Neuron (in vitro differentiated cells): ENCODE measurements at regions not wholly inside any gene's neighbourhood (a gene's known extent, or its start where the extent isn't known, plus 50 kb on each side); places are given as distances from the start of the nearest gene placed in this dataset.

Experiments
- H2AFZ ChIP-seq: one replicate; pipeline ENCODE4 v1.6.1; 2013; ENCODE audit warnings: low read depth, mild to moderate bottlenecking, inconsistent platforms, low read length, moderate library complexity
- H3K27me3 ChIP-seq: one replicate; pipeline ENCODE4 v1.6.1; 2013; ENCODE audit warnings: low read length; ENCODE audit not compliant: insufficient read depth
- H3K36me3 ChIP-seq: one replicate; pipeline ENCODE4 v1.6.1; 2013; ENCODE audit warnings: low read length; ENCODE audit not compliant: insufficient read depth
- H3K4me1 ChIP-seq: one replicate; pipeline ENCODE4 v1.6.1; 2013; ENCODE audit warnings: low read length; ENCODE audit not compliant: insufficient read depth
- H3K4me3 ChIP-seq: 2 replicates; pipeline ENCODE4 v1.5.1; 2013; ENCODE audit warnings: mild to moderate bottlenecking, low read length, moderate library complexity
- H3K9me3 ChIP-seq: one replicate; pipeline ENCODE4 v1.6.1; 2013; ENCODE audit warnings: low read length

GRCh38 chr16:64162613-64163375 is 959.1 kb downstream of the CDH11 start:
- no peaks in the 10 kb centered on the region for H3K4me1 ChIP-seq
- H3K9me3 ChIP-seq = no peaks in the 10 kb centered on the region
- no peak overlapping the region for H3K4me3 ChIP-seq
- H2AFZ ChIP-seq = no peak overlapping the region
- no peaks in the 10 kb centered on the region for H3K27me3 ChIP-seq
- no peaks in the 10 kb centered on the region for H3K36me3 ChIP-seq

GRCh38 chr16:64159976-64160375 is 961.9 kb downstream of the CDH11 start:
- H3K36me3 ChIP-seq = no peaks in the 10 kb centered on the region
- no peaks in the 10 kb centered on the region for H3K4me1 ChIP-seq
- no peaks in the 10 kb centered on the region for H3K9me3 ChIP-seq
- H3K4me3 ChIP-seq = no peak overlapping the region
- H3K27me3 ChIP-seq = no peaks in the 10 kb centered on the region
- no peak overlapping the region for H2AFZ ChIP-seq

- no peaks in the 10 kb centered on the region for H3K4me1 ChIP-seq
- H3K4me3 ChIP-seq = no peak overlapping the region
- no peaks in the 10 kb centered on the region for H3K9me3 ChIP-seq
- no peaks in the 10 kb centered on the region for H3K36me3 ChIP-seq
- H3K27me3 ChIP-seq = no peaks in the 10 kb centered on the region
- no peak overlapping the region for H2AFZ ChIP-seq
These were observed 962.8 kb downstream of the CDH11 start for GRCh38 chr16:64158941-64159588.

DNA sequence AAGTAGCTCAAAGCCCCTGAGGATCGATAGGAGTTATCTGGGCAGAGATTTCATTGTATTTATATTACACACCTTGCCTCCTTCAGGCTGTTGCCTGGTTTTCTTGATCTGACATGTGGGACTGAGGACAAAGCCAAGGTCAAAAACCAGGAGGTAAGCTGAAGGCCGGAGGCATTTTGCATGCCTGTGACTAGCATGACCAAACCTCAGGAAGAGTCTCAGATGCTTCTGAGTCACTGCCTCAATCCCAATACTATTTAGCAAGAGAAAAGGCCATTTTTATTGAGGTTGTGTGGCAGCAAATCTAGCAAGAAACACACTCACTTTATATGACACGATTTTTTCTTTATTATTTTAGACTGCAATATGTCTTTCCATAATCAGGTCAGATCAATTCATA is 968.1 kb downstream of the CDH11 start:
- H3K27me3 ChIP-seq = no peaks in the 10 kb centered on the region
- no peak overlapping the region for H3K4me3 ChIP-seq
- no peaks in the 10 kb centered on the region for H3K9me3 ChIP-seq
- no peaks in the 10 kb centered on the region for H3K4me1 ChIP-seq
- H2AFZ ChIP-seq = no peak overlapping the region
- H3K36me3 ChIP-seq = no peaks in the 10 kb centered on the region

- Histone ChIP-seq H3K27me3 (no peaks in the 10 kb centered on the region), H3K4me3 (no peak overlapping the region), H3K9me3 (no peaks in the 10 kb centered on the region), H3K36me3 (no peaks in the 10 kb centered on the region), H2AFZ (no peak overlapping the region), H3K4me1 (no peaks in the 10 kb centered on the region)
These were observed 969.7 kb downstream of the CDH11 start for GRCh38 chr16:64151990-64152767.

DNA sequence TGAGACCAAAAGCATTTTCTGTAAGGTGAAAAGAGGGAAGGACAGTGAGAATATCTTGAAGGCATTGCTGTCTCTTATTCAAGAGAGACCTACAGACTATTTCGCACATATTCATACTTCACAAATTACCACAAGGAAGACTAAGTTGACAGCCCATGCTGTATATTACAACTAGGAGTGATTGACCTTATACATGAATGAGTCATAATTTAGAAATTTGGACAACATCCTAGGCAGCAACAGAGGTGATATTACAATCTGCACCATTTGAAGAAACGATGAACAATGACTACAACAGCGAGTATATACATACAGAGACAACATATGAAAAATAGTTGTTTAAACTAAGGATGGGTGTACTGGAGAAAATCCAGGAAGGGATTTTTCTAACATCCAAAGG is 971.7 kb downstream of the CDH11 start:
- Histone ChIP-seq H2AFZ (no peak overlapping the region), H3K4me1 (no peaks in the 10 kb centered on the region), H3K27me3 (no peaks in the 10 kb centered on the region), H3K36me3 (no peaks in the 10 kb centered on the region), H3K9me3 (no peaks in the 10 kb centered on the region), H3K4me3 (no peak overlapping the region)

- Histone ChIP-seq H3K36me3 (no peaks in the 10 kb centered on the region), H3K4me1 (no peaks in the 10 kb centered on the region), H2AFZ (no peak overlapping the region), H3K27me3 (no peaks in the 10 kb centered on the region), H3K4me3 (no peak overlapping the region), H3K9me3 (no peaks in the 10 kb centered on the region)
These were observed 972.1 kb downstream of the CDH11 start for GRCh38 chr16:64149756-64150155.

GRCh38 chr16:64148356-64148755 is 973.5 kb downstream of the CDH11 start:
- Histone ChIP-seq H3K9me3 (no peaks in the 10 kb centered on the region), H3K4me3 (no peak overlapping the region), H2AFZ (no peak overlapping the region), H3K36me3 (no peaks in the 10 kb centered on the region), H3K27me3 (no peaks in the 10 kb centered on the region), H3K4me1 (no peaks in the 10 kb centered on the region)

DNA sequence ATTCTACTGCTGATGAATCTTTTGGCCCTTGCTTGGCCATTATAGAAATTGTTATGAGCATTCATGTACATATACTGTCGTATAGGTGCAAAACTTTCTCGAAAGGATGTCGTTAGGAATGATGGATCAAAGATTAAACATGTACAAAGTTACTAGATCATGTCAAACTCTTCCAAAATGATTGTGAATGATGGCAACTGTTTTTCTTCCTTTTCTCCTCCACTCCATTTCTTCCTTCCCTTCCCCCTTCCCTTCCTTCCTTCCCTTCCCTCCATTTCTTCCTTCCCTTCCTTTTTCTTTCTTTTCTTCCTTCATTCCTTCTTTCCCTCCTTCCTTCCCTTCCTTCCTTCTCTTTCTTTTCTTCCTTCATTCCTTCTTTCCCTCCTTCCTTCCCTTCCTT is 973.9 kb downstream of the CDH11 start:
- no peaks in the 10 kb centered on the region for H3K36me3 ChIP-seq
- no peak overlapping the region for H3K4me3 ChIP-seq
- H2AFZ ChIP-seq = no peak overlapping the region
- no peaks in the 10 kb centered on the region for H3K27me3 ChIP-seq
- no peaks in the 10 kb centered on the region for H3K9me3 ChIP-seq
- H3K4me1 ChIP-seq = no peaks in the 10 kb centered on the region

GRCh38 chr16:64144617-64145016 is 977.2 kb downstream of the CDH11 start:
- no peaks in the 10 kb centered on the region for H3K36me3 ChIP-seq
- H3K4me1 ChIP-seq = no peaks in the 10 kb centered on the region
- no peak overlapping the region for H2AFZ ChIP-seq
- H3K9me3 ChIP-seq = no peaks in the 10 kb centered on the region
- H3K27me3 ChIP-seq = no peaks in the 10 kb centered on the region
- no peak overlapping the region for H3K4me3 ChIP-seq

DNA sequence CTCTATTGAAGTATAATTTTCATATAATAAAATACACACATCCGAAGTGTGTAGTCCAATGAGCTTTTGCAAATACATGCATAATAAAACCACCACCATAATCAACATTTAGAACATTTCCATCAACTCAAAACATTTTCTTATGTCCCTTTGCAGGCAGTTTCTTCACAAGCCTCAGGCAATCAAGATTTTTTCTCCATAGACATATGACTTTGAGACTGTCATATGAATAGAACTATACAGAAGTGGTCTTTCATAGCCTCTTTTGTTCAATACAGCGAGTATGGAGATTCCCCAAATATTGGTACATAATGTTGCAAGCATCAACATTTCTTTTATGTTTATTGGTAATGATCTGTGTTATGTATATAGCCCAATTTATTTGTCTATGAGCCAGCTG is 983.2 kb downstream of the CDH11 start:
- H3K9me3 ChIP-seq = no peaks in the 10 kb centered on the region
- H3K36me3 ChIP-seq = no peaks in the 10 kb centered on the region
- H3K27me3 ChIP-seq = no peaks in the 10 kb centered on the region
- no peaks in the 10 kb centered on the region for H3K4me1 ChIP-seq
- H3K4me3 ChIP-seq = no peak overlapping the region
- H2AFZ ChIP-seq = no peak overlapping the region

DNA sequence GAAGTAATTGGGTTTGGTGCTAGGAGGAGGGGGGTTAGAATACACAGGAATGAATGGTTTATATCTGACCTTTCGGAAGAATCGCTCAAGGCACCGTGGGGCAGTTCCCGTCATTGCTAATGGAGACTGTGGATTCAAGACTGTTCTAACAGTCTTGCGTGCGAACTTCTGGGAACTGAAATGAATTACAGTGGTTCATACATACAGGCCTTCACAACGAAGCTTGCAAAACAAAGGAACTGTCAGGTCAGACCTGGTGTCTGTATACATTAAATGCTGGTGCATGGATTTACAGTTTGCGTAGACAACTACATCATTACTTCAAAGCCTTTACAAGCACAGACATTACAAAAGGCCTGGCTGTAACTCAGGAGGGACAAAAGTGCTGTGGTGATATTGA is 983.9 kb downstream of the CDH11 start:
- H2AFZ ChIP-seq = no peak overlapping the region
- H3K4me3 ChIP-seq = no peak overlapping the region
- H3K9me3 ChIP-seq = no peaks in the 10 kb centered on the region
- peaks cover 3% of the 10 kb centered on the region for H3K4me1 ChIP-seq
- H3K27me3 ChIP-seq = no peaks in the 10 kb centered on the region
- H3K36me3 ChIP-seq = no peaks in the 10 kb centered on the region

GRCh38 chr16:64136743-64137142 is 985.1 kb downstream of the CDH11 start:
- H2AFZ ChIP-seq = no peak overlapping the region
- no peaks in the 10 kb centered on the region for H3K36me3 ChIP-seq

More at GRCh38 chr16:64136743-64137142, 985.1 kb downstream of the CDH11 start:
- no peak overlapping the region for H3K4me3 ChIP-seq
- H3K4me1 ChIP-seq = peaks cover 7% of the 10 kb centered on the region
- no peaks in the 10 kb centered on the region for H3K9me3 ChIP-seq
- no peaks in the 10 kb centered on the region for H3K27me3 ChIP-seq
